OCI-LY1 (cell line): ENCODE measurements at regions not wholly inside any gene's neighbourhood (a gene's known extent, or its start where the extent isn't known, plus 50 kb on each side); places are given as distances from the start of the nearest gene placed in this dataset.

Experiments
- EZH2 ChIP-seq: fragments of 200-600 bp; sonication (generic), shearing (Covaris generic); IDR thresholded peaks from 2 replicates; pipeline ENCODE4 v1.8.0; 2017; ENCODE audit warnings: borderline replicate concordance, mixed run types, mild to moderate bottlenecking, antibody characterized with exemption, low read length, moderate library complexity, mixed read lengths
- TF ChIP-seq, protein P1 (sequence below): fragments of 200-600 bp; sonication (generic), shearing (Covaris generic); IDR thresholded peaks from 2 replicates; pipeline ENCODE4 v1.5.1; 2017; ENCODE audit warnings: mild to moderate bottlenecking, antibody characterized with exemption, low read length, moderate library complexity, mixed read lengths

DNA sequence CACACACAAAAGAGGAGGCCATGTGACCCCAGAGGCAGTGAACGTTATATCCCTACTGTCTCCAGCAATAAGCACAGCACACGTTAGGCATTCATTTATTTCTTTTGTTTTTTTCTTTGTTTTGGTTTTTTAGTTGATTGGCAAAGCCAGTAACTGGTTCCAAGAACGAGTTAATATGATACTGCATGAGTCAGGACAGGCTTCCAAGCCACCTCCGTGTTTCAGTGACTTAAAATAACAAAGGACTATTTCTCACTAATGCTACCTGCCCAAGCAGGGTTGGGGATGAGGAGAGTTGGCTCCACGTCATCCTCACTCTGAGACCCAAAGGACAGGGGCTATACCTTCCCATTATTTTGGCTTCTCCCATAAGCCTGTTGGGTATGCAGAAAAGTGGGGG lies 130.5 kb downstream of the ST8SIA2 start:
- TF ChIP-seq, protein P1, sequence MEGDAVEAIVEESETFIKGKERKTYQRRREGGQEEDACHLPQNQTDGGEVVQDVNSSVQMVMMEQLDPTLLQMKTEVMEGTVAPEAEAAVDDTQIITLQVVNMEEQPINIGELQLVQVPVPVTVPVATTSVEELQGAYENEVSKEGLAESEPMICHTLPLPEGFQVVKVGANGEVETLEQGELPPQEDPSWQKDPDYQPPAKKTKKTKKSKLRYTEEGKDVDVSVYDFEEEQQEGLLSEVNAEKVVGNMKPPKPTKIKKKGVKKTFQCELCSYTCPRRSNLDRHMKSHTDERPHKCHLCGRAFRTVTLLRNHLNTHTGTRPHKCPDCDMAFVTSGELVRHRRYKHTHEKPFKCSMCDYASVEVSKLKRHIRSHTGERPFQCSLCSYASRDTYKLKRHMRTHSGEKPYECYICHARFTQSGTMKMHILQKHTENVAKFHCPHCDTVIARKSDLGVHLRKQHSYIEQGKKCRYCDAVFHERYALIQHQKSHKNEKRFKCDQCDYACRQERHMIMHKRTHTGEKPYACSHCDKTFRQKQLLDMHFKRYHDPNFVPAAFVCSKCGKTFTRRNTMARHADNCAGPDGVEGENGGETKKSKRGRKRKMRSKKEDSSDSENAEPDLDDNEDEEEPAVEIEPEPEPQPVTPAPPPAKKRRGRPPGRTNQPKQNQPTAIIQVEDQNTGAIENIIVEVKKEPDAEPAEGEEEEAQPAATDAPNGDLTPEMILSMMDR: no peak
- TF ChIP-seq EZH2: no peak
